GM21737 (cell line): ENCODE measurements at regions not wholly inside any gene's neighbourhood (a gene's known extent, or its start where the extent isn't known, plus 50 kb on each side); places are given as distances from the start of the nearest gene placed in this dataset.

Experiments
- ATAC-seq: cut with Tn5 transposase; IDR thresholded peaks from one replicate; pipeline ENCODE4 v1.9.1; 2021; ENCODE audit warnings: mild to moderate bottlenecking, moderate library complexity; ENCODE audit not compliant: unreplicated experiment

- no peak for ATAC-seq
Observed at GRCh38 chr12:46457958-46458357, 85.4 kb upstream of the SLC38A2 start.

- no peak for ATAC-seq
Observed at GRCh38 chr12:46456356-46457334, 84.1 kb upstream of the SLC38A2 start.

DNA sequence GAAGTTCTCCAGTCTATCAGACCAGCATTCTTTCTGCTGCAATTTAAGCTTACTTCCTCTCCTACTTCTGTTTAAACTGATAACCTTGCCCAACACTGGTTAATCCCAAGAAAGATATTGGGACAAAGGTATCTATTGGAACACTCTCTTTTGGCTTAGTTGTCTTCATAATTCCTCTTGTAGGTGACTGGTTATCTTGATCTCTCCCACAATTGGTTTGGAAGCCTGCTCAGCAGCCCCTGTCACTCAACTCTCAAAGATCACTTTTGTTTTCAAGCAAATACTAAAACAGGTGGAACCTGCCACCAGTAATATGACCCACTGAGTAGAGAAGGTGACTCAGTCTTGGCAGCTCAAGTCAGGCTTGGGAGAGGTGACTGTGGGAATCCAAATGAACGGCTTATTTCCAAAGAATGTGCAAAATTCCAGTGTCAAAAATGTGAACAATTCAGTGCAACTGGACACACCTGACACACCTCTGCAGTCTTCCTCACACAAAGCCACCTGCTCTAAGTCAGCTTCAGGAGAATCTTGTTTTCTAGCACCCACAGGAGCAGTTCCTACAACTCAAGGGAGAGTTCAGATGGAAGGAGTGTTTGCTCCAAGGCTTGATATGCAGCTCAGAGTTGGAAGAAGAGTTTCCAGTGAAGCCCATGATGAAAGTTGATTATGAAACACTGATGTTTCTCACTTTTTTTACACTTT, 83.2 kb upstream of the SLC38A2 start:
- ATAC-seq, result no peak

DNA sequence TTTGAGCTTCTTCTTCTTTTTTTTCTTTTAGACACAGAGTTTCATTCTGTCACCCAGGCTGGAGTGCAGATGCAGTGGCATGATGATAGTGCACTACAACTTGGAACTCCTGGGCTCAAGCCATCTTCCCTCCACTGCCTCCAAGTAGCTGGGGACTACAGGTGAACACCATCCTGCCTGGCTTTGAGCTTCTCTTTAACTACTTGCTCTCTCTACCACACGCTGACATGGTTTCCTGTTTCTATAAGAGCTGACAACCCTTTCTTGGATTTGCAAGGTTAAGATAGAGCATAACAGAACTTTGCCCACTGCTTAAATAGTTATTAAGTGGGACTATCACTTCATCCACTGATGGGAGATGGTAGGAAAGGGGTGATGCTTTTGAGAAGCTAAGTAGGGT, 82.4 kb upstream of the SLC38A2 start:
- no peak for ATAC-seq

DNA sequence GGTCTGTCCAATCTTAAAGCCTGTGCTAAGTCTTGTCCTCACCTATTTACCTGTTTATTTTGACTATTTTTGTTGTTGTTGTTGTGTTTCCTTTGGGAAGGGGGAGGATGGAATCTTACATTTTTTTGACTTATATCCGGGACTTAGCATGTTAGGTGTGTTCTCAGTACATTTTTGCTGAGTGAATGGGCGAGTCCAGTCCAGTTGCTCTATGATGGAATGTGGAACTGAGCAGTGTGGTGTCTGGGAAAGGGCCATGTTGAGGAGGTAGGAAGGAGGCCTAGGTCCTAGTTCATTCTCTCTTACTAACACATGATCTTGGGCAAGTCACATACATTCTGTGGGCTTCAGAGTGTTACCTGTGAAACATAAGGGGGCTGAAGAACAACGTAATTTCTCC, 80.9 kb upstream of the SLC38A2 start:
- ATAC-seq, result no peak

- no peak for ATAC-seq
Observed at GRCh38 chr12:46452776-46453175, 80.2 kb upstream of the SLC38A2 start.

GRCh38 chr12:46452061-46452615, 79.6 kb upstream of the SLC38A2 start:
- ATAC-seq, result no peak

DNA sequence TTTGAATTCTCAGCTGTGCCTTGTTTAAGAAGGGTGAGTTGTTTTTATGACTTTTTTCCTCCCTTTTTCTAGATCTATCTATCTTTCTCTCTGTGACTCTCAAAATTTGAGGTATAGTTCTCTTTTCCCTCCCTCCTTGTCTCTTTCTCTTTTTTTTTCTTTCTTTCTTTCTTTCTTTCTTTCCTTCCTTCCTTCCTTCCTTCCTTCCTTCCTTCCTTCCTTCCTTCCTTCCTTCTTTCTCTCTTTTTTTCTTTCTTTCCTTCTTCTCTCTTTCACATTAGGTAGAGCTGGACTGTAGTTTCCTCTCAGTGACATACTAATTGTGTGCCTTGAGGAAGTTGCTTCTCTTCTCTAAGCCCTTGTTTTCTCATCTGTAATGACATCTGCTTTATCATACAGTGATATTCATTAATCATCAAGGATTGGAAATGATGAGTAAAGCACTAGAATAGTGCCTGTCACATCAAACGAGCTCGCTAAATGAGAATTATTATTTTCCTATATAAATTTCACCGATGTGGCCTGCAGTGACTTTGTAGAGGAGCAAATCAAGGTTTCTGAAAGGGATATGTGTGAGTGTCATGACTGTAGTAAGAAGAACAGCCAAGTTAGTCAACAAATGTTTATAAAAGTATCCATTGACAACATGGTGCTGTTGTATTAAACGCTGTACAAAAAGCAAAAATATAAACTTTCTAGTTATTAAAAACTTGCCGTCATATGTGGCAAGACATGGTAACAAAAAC, 78.9 kb upstream of the SLC38A2 start:
- ATAC-seq, result no peak

- ATAC-seq, result no peak
Observed at GRCh38 chr12:46450279-46450748, 77.7 kb upstream of the SLC38A2 start.

DNA sequence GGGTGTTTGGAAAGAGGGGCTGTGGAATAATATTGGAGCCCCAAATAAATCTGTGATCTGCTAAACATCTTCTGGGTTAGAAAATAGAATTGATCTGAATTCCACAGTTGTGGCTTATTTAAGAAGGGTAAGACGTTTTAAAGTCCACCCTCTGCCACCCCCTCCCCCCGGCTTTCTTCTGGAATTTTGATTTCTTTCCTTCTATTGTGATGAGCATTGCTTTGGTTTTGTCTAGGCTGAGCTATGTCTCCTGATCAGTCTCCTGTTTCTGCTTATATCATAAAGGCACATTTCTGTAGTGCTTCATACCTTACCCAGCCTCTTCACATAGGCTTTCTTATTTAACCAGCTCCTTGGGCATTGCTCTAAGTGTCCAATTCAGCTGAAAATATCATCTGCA, 77.3 kb upstream of the SLC38A2 start:
- no peak for ATAC-seq

GRCh38 chr12:46449316-46449715, 76.7 kb upstream of the SLC38A2 start:
- ATAC-seq, result no peak

- ATAC-seq, result no peak
Observed at GRCh38 chr12:46446645-46447044, 74.1 kb upstream of the SLC38A2 start.

DNA sequence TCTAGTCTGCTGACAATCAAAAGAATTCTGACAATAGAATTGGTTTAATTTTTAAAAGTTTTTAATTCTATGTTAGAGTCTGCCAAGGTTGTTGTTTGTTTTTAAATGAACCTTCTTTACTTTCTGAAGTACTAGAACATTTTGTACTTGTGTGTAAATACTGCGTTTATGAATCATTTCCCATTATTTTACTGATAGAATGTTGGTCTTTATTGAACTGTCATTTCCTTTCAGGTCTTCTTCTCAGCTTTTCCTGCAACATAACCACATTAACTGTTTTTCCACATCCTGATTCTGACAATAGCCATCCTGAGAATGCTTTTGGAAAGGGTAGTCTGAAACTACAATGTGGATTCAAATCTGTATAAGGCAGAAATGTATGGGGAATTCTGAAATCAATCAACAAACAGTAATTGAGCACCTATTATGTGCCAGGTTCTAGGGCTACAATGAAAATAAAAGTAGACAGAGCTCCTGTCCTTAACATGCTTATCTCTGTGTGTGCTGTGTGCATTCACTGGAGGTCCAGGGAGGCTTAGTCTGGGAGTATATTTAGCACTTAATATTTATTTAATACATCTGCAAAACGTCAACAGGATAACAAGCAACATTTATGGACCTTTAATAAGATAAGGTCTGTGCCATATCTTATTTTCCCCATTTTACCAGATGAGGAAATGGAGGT, 73.1 kb upstream of the SLC38A2 start:
- no peak for ATAC-seq

DNA sequence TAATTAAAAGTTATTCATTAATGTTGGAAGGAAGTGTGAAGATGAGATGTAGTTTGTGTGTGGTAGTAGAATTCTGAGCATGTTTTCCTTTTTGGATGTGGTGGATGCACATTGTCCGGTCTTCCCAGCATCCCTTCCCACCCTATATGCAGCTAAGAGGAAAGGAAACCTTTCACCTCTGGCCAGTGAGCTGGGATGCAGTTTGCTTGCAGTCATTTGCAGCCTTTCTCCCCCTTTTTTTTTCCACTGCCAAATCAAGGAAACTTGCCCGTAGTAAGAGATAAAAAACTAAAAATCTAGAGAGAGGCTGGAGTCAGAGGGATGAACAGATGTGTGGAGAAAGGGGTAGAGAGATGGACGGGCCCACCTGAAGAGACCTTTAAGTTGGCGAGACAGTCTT, 72.5 kb upstream of the SLC38A2 start:
- no peak for ATAC-seq

DNA sequence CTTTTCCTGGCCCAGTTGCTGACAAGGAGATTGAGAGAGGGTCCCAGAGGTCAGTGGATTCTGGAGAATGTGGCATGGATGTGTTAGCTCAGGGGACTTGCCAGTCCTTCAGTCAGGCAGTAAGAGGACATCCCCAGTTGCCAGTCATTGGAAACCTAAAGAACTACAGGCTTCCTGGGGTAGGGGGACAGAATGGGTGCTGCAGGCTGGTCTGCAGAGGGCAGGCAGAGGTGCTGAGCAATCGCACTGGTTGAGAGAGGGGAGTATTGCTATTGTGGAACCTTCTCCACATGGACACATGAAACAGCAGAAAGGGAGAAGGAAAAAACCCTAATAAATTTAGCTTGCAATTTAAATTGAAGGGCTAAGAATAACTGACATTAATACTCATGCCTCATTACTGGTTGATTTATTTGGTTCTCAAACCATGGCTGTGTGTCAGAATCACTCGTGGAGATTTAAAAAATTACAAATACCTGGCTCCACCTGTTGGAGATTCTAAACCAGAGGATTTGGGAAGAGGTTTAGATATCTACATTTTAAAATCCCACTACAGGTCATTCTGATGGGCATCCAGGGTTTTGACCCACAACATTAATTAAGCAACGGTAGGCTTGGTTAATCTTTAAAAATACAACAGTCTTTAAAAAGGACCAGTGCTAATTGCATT, 71.2 kb upstream of the SLC38A2 start:
- ATAC-seq, result no peak

GRCh38 chr12:46442738-46443137, 70.2 kb upstream of the SLC38A2 start:
- no peak for ATAC-seq

DNA sequence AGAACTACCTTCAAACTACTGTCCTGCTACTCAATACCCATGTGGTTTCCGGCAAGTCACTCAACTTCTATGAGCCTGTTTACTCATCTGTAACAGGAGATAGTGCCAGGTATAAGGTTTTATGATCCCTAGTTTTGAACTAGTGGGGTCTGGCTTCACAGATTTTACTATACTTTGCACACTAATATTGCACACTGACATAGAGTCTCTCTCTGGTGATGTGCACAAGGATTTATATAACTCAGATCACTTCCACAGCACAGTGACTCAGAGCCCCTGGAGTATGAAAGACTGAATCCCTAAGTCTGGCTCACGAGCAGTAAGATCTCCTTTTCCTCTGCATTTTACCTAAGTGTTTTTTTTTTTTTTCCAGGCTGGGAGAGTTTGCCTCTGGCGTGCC, 69.7 kb upstream of the SLC38A2 start:
- no peak for ATAC-seq

GRCh38 chr12:46439793-46440511, 67.4 kb upstream of the SLC38A2 start:
- ATAC-seq, result no peak

DNA sequence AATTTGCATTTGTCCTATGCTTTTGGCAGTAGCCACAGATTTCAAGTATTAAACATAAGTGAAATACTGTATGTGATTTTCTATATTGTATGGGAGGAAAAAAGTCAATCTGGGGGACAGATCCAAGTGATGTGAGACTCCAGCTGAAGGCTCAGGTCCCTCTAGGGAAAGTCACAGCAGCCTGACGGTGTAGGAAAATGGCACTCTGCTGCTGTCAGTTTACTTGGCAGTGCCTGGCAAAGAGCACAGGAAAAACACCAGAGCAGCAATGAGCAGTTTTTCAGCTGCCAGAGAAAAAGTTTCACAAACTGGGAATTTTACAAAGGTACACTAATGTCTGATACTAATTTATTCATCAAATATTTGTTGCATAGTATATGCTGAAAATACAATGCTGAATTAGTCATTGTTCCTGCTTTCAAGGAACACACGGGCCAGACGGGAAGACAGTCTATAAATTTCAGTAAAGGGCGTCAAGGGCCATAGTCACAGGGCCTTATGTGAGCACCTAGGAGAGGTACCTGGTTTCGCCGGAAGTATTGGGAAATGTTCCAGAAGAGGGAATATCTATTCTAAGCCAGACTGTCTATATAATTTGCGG, 66.2 kb upstream of the SLC38A2 start:
- ATAC-seq, result no peak
